Fibroblast of pulmonary artery (primary cell): ENCODE measurements at regions not wholly inside any gene's neighbourhood (a gene's known extent, or its start where the extent isn't known, plus 50 kb on each side); places are given as distances from the start of the nearest gene placed in this dataset.
"Not testable (repeated sequence)": the region's sequence is repeated elsewhere in the genome, so short reads cannot be mapped to it uniquely, and the experiment has no call there.

Experiments used
- DNase-seq: peaks from one replicate; pipeline ENCODE4 v3.0.0-alpha.2; 2010; ENCODE audit warnings: low read depth
- H3K4me3 ChIP-seq: replicated peaks from 2 replicates; pipeline ENCODE4 v1.5.1; 2011; ENCODE audit warnings: low read depth, mild to moderate bottlenecking, control low read depth, low read length, moderate library complexity
- TF ChIP-seq, protein P1 (sequence below): IDR thresholded peaks from 2 replicates; pipeline ENCODE4 v1.5.1; 2011; ENCODE audit warnings: mild to moderate bottlenecking, control low read depth, low read length, inconsistent platforms; ENCODE audit errors: missing control alignments

DNA sequence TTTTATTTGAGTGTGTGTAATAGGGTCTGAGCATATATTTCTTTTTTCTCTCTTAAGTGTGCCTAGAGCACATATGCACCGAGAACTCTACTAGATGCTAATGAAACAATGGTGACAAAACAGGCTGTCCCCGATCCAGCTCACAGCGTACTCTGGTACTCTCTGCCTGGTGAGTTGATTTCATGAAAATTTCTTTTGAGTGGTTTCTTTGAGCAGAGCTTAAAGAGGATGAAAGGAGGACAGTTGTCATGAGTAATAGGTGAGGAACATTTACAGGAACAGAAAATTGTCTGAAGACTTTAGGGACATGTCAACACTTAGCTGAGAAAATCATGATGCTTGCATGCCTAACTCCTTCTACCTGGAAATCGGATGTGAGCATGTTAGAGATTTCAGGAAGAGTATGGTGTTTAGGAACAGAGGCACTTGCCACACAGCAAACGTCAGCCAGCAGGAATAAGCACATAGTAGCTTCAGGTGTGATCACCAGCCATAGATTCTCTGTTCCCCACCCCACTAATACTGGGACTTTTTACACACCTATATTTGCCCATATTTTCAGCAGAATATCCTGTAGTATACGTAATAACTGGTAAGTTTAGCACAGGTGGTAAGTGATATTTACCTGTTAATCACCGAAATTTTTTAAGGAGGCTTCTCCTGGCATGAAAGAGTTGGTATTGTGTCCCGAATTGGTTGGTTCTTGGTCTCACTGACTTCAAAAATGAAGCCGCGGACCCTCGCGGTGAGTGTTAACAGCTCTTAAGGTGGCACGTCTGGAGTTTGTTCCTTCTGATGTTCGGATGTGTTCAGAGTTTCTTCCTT, 111.1 kb downstream of the ZNF330 start:
- DNase-seq, result no peak
- no peak overlapping the region for H3K4me3 ChIP-seq
- TF ChIP-seq, protein P1, sequence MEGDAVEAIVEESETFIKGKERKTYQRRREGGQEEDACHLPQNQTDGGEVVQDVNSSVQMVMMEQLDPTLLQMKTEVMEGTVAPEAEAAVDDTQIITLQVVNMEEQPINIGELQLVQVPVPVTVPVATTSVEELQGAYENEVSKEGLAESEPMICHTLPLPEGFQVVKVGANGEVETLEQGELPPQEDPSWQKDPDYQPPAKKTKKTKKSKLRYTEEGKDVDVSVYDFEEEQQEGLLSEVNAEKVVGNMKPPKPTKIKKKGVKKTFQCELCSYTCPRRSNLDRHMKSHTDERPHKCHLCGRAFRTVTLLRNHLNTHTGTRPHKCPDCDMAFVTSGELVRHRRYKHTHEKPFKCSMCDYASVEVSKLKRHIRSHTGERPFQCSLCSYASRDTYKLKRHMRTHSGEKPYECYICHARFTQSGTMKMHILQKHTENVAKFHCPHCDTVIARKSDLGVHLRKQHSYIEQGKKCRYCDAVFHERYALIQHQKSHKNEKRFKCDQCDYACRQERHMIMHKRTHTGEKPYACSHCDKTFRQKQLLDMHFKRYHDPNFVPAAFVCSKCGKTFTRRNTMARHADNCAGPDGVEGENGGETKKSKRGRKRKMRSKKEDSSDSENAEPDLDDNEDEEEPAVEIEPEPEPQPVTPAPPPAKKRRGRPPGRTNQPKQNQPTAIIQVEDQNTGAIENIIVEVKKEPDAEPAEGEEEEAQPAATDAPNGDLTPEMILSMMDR, result no peak

DNA sequence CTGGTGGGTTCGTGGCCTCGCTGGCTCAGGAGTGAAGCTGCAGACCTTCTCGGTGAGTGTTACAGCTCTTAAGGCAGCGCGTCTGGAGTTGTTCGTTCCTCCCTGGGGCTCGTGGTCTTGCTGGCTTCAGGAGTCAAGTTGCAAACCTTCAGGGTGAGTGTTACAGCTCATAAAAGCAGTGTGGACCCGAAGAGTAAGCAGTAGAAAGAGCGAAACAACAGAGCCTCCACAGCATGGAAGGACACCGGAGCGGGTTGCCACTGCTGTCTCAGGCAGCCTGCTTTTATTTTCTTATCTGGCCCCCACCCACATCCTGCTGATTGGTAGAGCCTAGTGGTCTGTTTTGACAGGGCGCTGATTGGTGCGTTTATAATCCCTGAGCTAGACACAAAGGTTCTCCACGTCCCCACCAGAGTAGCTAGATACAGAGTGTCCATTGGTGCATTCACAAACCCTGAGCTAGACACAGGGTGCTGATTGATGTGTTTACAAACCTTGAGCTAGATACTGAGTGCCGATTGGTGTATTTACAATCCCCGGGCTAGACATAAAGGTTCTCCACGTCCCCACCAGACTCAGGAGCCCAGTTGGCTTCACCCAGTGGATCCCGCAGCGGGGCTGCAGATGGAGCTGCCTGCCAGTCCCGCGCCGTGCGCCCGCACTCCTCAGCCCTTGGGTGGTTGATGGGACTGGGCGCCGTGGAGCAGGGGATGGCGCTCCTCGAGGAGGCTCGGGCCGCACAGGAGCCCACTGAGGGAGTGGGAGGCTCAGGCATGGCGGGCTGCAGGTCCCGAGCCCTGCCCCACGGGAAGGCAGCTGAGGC, 111.9 kb downstream of the ZNF330 start:
- not testable (repeated sequence) for H3K4me3 ChIP-seq, DNase-seq

DNA sequence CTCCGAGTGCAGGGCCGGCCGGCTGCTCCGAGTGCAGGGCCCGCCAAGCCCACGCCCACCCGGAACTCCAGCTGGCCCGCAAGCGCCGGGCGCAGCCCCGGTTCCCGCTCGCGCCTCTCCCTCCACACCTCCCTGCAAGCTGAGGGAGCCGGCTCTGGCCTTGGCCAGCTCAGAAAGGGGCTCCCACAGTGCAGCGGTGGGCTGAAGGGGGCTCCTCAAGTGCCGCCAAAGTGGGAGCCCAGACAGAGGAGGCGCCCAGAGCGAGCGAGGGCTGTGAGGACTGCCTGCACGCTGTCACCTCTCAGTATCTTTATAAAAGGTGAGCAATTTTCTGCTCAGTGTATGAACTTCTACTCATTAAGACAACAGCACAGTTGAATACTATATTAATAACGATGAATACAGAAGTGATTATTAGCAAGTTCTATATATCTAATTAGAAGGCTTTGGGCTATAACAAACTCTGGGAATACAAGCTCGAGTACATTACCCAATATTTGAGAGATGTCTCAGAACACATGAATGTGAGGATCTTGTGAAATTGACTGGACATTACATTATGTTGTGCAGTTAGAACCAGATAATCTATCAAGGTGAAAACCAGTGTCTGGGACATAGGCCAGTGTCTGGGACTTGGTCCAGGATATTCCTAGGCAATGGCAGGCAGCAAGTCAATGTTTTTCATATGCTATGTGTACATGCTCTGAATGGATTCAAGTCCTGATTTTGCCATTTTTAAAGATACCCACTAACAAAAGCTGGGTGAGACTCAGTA, 112.9 kb downstream of the ZNF330 start:
- peak; percentile 93 for DNase-seq
- H3K4me3 ChIP-seq, result peak overlapping the region; percentile 27

DNA sequence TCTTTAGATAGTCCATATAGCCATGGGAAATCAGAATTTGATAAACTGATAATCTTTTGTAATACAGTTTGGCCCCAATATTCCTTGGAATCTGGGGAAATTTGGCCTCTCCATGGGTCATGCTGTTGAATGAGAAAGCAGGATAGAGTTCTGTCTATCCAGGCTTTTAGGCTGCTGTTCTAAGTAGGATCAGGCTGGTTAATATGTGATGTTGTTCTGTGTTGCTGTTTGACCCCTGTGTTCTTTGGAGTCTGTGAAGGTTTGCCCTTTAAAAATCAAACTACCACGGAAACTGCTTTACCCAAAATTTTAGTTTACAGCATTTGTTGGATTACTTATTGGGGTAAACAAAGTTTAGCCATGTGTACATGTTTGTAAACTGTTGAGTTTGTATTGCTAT, 114.5 kb downstream of the ZNF330 start:
- DNase-seq, result no peak
- TF ChIP-seq, protein P1, result no peak
- no peak overlapping the region for H3K4me3 ChIP-seq

DNA sequence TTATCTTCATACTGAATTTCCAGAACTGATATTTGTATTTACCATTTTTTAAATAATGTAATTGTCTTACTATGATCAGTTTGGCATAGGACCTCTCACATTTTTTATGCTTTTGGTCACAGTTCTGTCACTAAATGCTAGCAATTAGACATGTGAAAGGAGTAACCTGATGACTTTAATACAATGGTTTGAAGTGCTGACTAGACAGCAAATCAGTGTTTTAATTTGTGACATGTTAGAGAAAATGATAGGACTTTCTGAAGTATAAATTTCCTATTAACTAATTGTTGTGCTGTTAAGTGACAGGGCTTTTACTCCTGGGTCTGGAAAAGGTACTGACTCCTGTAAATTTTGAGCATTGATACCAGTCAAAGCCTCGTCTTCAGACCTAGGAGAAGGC, 117.5 kb downstream of the ZNF330 start:
- no peak for DNase-seq
- TF ChIP-seq, protein P1, result no peak
- no peak overlapping the region for H3K4me3 ChIP-seq

DNA sequence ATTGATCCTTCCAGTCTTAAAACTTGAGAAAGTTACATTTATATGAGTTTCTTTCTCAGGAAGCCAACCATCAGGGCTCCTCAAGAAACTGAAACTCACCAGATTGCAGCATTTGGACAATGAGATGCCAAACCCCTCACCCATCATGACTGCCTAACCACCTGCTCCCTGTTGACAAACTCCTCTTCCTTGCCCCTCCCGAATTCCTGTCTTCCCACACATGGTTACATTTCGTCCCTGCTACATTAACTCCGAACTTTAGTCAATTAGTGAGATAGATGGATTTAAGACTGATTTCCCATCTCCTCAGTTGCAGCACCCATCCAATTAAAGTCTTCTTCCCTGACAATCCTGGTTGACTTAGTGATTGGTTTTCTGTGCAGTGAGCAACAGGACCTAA, 118.7 kb downstream of the ZNF330 start:
- TF ChIP-seq, protein P1, result no peak
- no peak overlapping the region for H3K4me3 ChIP-seq
- DNase-seq, result no peak

DNA sequence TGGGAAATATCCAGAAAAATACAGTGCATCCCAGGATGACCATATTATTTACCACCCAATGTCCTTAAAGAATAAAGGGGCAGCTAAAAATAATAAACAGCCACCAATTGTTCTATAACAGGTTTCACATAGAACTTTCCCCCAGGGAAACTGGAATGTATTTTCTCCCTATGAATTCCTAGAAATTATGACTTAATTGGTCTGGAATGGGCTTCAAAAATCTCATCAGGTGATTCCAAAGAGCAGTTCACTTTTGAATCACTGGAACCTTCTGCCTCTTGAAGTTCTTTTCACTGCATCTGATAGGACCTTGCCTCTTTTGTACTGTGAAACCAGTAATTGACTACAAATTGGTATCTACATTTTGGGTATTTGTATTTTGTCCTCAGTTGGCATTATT, 119.3 kb downstream of the ZNF330 start:
- peak; percentile 23 for DNase-seq
- H3K4me3 ChIP-seq, result no peak overlapping the region
- TF ChIP-seq, protein P1, result no peak
